Endothelial cell of umbilical vein (primary cell): ENCODE measurements at regions not wholly inside any gene's neighbourhood (a gene's known extent, or its start where the extent isn't known, plus 50 kb on each side); places are given as distances from the start of the nearest gene placed in this dataset.

ENCODE experiments used
- BruUV-seq: library from RNA; stranded (reverse); fragments of 400-500 nt; replicated peaks from 2 replicates; lab custom pipeline; 2021; lab: Mats Ljungman, UMichigan
- CTCF ChIA-PET: fragments of 300-600, 350-600 bp; sonication (Branson Sonifier 250); formaldehyde crosslinking; loops from one replicate; lab custom pipeline; 2021; ENCODE audit warnings: antibody characterized with exemption, inconsistent platforms; lab: Charles Lee
- POLR2A ChIA-PET: fragments of 300-600, 350-600 bp; sonication (Branson Sonifier 250); formaldehyde crosslinking; loops from one replicate; lab custom pipeline; 2021; ENCODE audit warnings: antibody characterized with exemption, inconsistent platforms; lab: Charles Lee
- DNase-seq: peaks from one replicate; pipeline ENCODE4 v3.0.0-alpha.2; 2011; ENCODE audit warnings: low read depth, low spot score
- FAIRE-seq: peaks from 2 replicates; lab custom pipeline; 2011; peaks lifted over from hg19 to GRCh38; lab: Jason Lieb, UNC
- H2AFZ ChIP-seq: 2 replicates; pipeline ENCODE4 v1.6.0; 2012; ENCODE audit warnings: low read depth, low read length, control low read depth, inconsistent platforms
- H3K27ac ChIP-seq: 2 replicates; pipeline ENCODE4 v1.5.1; 2011; ENCODE audit warnings: low read depth, mild to moderate bottlenecking, control low read depth, low read length, moderate library complexity; ENCODE audit not compliant: insufficient read depth
- H3K27me3 ChIP-seq, 2 experiments: 2 replicates each; pipeline versions ENCODE4 v1.6.0 to v1.6.1; 2011; ENCODE audit warnings: low read length in 2 of 2, mixed read lengths in 1 of 2; ENCODE audit not compliant: control insufficient read depth in 2 of 2, insufficient read depth in 2 of 2
- H3K36me3 ChIP-seq, 2 experiments: 2 replicates in 1 of 2; 3 replicates in 1 of 2; pipeline ENCODE4 v1.5.1; 2011; ENCODE audit warnings: low read length in 2 of 2, mild to moderate bottlenecking in 1 of 2, moderate library complexity in 1 of 2; ENCODE audit not compliant: control insufficient read depth in 2 of 2, insufficient read depth in 2 of 2; ENCODE audit errors: extremely low read depth in 1 of 2
- H3K4me1 ChIP-seq: 3 replicates; pipeline ENCODE4 v1.5.1; 2011; ENCODE audit warnings: mild to moderate bottlenecking, low read length; ENCODE audit not compliant: control insufficient read depth, insufficient read depth; ENCODE audit errors: extremely low read depth
- H3K4me2 ChIP-seq: 2 replicates; pipeline ENCODE4 v1.6.1; 2011; ENCODE audit warnings: low read length, control low read depth, mixed read lengths; ENCODE audit not compliant: insufficient read depth
- H3K4me3 ChIP-seq, 3 experiments: fragments of 200-600 bp in 1 of 3; sonication (generic), shearing (Covaris generic) in 1 of 3; replicated peaks in 1 of 3; 2 replicates each; pipeline ENCODE4 v1.5.1; 2011 to 2016; ENCODE audit warnings: control low read depth in 3 of 3, low read length in 3 of 3, mild to moderate bottlenecking in 2 of 3, inconsistent platforms in 1 of 3, low read depth in 1 of 3, moderate library complexity in 1 of 3; ENCODE audit not compliant: insufficient read depth in 1 of 3
- H3K79me2 ChIP-seq: 2 replicates; pipeline ENCODE4 v1.6.0; 2012; ENCODE audit warnings: low read length, inconsistent platforms; ENCODE audit not compliant: control insufficient read depth, insufficient read depth
- H3K9ac ChIP-seq: replicated peaks from 2 replicates; pipeline ENCODE3; 2011; ENCODE audit warnings: low read length, control low read depth; ENCODE audit not compliant: insufficient read depth; ENCODE audit errors: extremely low read depth
- H3K9me1 ChIP-seq: replicated peaks from 3 replicates; pipeline ENCODE4 v1.6.0; 2011; ENCODE audit warnings: mild to moderate bottlenecking, low read length; ENCODE audit not compliant: control insufficient read depth, insufficient read depth; ENCODE audit errors: extremely low read depth
- H3K9me3 ChIP-seq: replicated peaks from 2 replicates; pipeline ENCODE4 v1.5.1; 2012; ENCODE audit warnings: low read length, inconsistent platforms; ENCODE audit not compliant: control insufficient read depth, insufficient read depth
- H4K20me1 ChIP-seq: replicated peaks from 2 replicates; pipeline ENCODE3; 2011; ENCODE audit warnings: mild to moderate bottlenecking, low read length; ENCODE audit not compliant: control insufficient read depth, insufficient read depth; ENCODE audit errors: extremely low read depth
- EZH2 ChIP-seq: IDR thresholded peaks from 2 replicates; pipeline ENCODE4 v1.6.1; 2012; ENCODE audit warnings: borderline replicate concordance, low read depth, mild to moderate bottlenecking, moderate library complexity, low read length, inconsistent platforms; ENCODE audit not compliant: severe bottlenecking
- FOS ChIP-seq: IDR thresholded peaks from 2 replicates; pipeline ENCODE4 v1.6.1; 2011; ENCODE audit warnings: mild to moderate bottlenecking, low read length, moderate library complexity, borderline replicate concordance; ENCODE audit not compliant: insufficient read depth
- GATA2 ChIP-seq: IDR thresholded peaks from 2 replicates; pipeline ENCODE4 v1.7.0; 2011; ENCODE audit warnings: low read depth, mild to moderate bottlenecking, moderate library complexity, mixed read lengths, low read length; ENCODE audit not compliant: insufficient read length, insufficient read depth
- JUN ChIP-seq: IDR thresholded peaks from 2 replicates; pipeline ENCODE4 v1.6.1; 2011; ENCODE audit warnings: borderline replicate concordance, low read depth; ENCODE audit not compliant: insufficient read length, insufficient read depth
- MYC ChIP-seq: IDR thresholded peaks from one replicate; pipeline ENCODE4 v1.6.1; 2011; ENCODE audit warnings: mild to moderate bottlenecking, low read depth, low read length
- POLR2A ChIP-seq: IDR thresholded peaks from 2 replicates; pipeline ENCODE4 v1.6.1; 2012; ENCODE audit warnings: low read depth, mild to moderate bottlenecking, control low read depth, low read length
- POLR2AphosphoS5 ChIP-seq: IDR thresholded peaks from 2 replicates; pipeline ENCODE4 v1.6.1; 2012; ENCODE audit warnings: low read depth, mild to moderate bottlenecking, control low read depth, low read length, moderate library complexity; ENCODE audit not compliant: insufficient read depth
- dilution Hi-C: fragments of 300-500 bp; cut with MboI; formaldehyde crosslinking; loops from one replicate; pipeline ENCODE4 v1.15.0; 2019; ENCODE audit warnings: low sequenced_read_pairs; ENCODE audit not compliant: extremely low pct_ligation_motif_present
- intact Hi-C: fragments of 100-400 bp; cut with micrococcal nuclease; formaldehyde crosslinking; loops from one replicate; pipeline ENCODE4 v1.10.0; 2022
- TF ChIP-seq, protein P1 (sequence below), 2 donors: IDR thresholded peaks; 1 replicate in 1 of 2; 2 replicates in 1 of 2; pipeline ENCODE4 v1.5.1; 2011; ENCODE audit warnings: low read length in 2 of 2, mild to moderate bottlenecking in 2 of 2, moderate library complexity in 2 of 2, control low read depth in 1 of 2, inconsistent platforms in 1 of 2, low read depth in 1 of 2; ENCODE audit not compliant: insufficient read depth in 1 of 2; ENCODE audit errors: extremely low read depth in 1 of 2
- TF ChIP-seq, protein P2 (sequence below): IDR thresholded peaks from 2 replicates; pipeline ENCODE4 v1.6.1; 2011; ENCODE audit not compliant: insufficient read depth, insufficient read length

DNA sequence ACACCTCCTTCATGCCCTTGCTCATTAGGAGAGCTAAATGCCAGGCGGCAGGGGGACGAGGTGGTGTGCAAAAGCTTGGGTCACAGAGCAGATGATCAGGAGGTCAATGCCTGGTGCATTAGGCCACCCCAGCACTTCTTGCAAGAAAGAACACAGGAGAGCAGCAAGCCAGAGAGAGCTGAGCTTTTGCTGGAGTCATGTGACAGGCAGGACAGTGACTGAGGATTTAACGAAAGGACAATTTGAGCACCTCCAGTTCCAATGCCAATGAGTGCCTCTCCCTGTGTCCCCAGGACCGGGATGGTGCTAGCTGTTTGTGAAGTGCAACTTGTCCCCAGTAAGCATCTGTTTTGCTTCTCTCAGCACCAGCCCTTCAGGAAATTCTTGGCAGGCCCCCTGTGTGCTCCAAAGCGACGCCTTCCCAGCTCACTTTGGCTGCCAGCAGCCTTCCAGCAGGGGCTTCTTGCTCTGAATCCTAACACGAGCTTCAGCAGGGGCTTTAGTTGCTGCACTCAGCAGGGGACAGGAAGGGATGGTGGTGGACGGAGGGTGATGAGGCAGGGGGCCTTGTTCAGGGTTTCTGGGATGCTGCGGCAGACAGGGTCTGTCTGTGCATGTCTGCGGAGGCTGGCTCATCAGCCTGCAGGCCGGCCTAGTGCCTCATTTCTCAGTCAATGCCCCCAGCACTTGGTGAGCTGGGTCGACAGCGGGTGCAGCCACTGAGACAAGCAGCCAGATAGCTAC lies 368.1 kb downstream of the RPS24 start:
- DNase-seq = no peak
- Histone ChIP-seq H3K4me3 (no peak overlapping the region), H4K20me1 (no peaks in the 10 kb centered on the region), H3K9me1 (no peaks in the 10 kb centered on the region), H3K79me2 (no peaks in the 10 kb centered on the region), H2AFZ (no peak overlapping the region), H3K27ac (no peak overlapping the region), H3K9me3 (no peaks in the 10 kb centered on the region), H3K27me3 (peaks cover 6 to 11% of the 10 kb centered on the region in 2 experiments), H3K9ac (no peak overlapping the region), H3K36me3 (no peaks in the 10 kb centered on the region), H3K4me1 (no peaks in the 10 kb centered on the region), H3K4me2 (no peak overlapping the region)
- intact Hi-C loops (no loop called here), dilution Hi-C loops (no loop called here)
- TF ChIP-seq GATA2 = no peak
- TF ChIP-seq, protein P1, sequence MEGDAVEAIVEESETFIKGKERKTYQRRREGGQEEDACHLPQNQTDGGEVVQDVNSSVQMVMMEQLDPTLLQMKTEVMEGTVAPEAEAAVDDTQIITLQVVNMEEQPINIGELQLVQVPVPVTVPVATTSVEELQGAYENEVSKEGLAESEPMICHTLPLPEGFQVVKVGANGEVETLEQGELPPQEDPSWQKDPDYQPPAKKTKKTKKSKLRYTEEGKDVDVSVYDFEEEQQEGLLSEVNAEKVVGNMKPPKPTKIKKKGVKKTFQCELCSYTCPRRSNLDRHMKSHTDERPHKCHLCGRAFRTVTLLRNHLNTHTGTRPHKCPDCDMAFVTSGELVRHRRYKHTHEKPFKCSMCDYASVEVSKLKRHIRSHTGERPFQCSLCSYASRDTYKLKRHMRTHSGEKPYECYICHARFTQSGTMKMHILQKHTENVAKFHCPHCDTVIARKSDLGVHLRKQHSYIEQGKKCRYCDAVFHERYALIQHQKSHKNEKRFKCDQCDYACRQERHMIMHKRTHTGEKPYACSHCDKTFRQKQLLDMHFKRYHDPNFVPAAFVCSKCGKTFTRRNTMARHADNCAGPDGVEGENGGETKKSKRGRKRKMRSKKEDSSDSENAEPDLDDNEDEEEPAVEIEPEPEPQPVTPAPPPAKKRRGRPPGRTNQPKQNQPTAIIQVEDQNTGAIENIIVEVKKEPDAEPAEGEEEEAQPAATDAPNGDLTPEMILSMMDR (IDR thresholded peaks at IDR 0.05; ENCODE audit: extremely low read depth in 1 of 2, insufficient read depth in 1 of 2, low read depth in 1 of 2, low read length in 2 of 2) = no peak
- TF ChIP-seq EZH2 = no peak
- TF ChIP-seq, protein P2, sequence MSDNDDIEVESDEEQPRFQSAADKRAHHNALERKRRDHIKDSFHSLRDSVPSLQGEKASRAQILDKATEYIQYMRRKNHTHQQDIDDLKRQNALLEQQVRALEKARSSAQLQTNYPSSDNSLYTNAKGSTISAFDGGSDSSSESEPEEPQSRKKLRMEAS = no peak
- TF ChIP-seq FOS = no peak
- no peak for TF ChIP-seq JUN
- no peak for TF ChIP-seq POLR2AphosphoS5
- TF ChIP-seq POLR2A = no peak
- TF ChIP-seq MYC = no peak
- no peak for FAIRE-seq
- ChIA-PET POLR2A (no interaction called here), CTCF (no interaction called here)
- BruUV-seq = no TSS peak
